Gastrocnemius medialis (tissue), 4 donors: ENCODE measurements at regions not wholly inside any gene's neighbourhood (a gene's known extent, or its start where the extent isn't known, plus 50 kb on each side); places are given as distances from the start of the nearest gene placed in this dataset.
A peak's percentile ranks its signal among the peaks of the same experiment; 100 is the strongest.

Source experiments
- ATAC-seq, 2 donors: fragments of 150-250 bp; one replicate each; pipeline ENCODE4 v1.9.1; 2016
- DNase-seq, 2 donors: peaks; one replicate each; pipeline ENCODE4 v3.0.0-alpha.2; 2019
- H3K27ac ChIP-seq, 4 donors: fragments of 200-600 bp; sonication (generic); 1 replicate in 1 of 4; 2 replicates in 3 of 4; pipeline ENCODE4 v1.5.1; 2016 to 2018; ENCODE audit warnings: mild to moderate bottlenecking in 2 of 4, moderate library complexity in 1 of 4
- H3K27me3 ChIP-seq, 3 donors: fragments of 200-600 bp; sonication (generic) in 2 of 3; 1 replicate in 1 of 3; 2 replicates in 2 of 3; pipeline versions ENCODE4 v1.5.1 to v1.6.0; 2016 to 2019; ENCODE audit warnings: mild to moderate bottlenecking in 1 of 3, moderate library complexity in 1 of 3
- H3K36me3 ChIP-seq, 2 donors: fragments of 200-600 bp; sonication (generic) in 1 of 2; one replicate each; pipeline ENCODE4 v1.5.1; 2017 to 2018
- H3K4me1 ChIP-seq, 2 donors: fragments of 200-600 bp; sonication (generic) in 1 of 2; one replicate each; pipeline ENCODE4 v1.5.1; 2016 to 2017; ENCODE audit warnings: mild to moderate bottlenecking in 2 of 2
- H3K4me3 ChIP-seq, 4 donors: fragments of 200-600 bp; sonication (generic) in 3 of 4; 1 replicate in 1 of 4; 2 replicates in 3 of 4; pipeline ENCODE4 v1.5.1; 2016 to 2019; ENCODE audit warnings: mild to moderate bottlenecking in 2 of 4
- H3K9me3 ChIP-seq, 3 donors: fragments of 200-600 bp; sonication (generic) in 2 of 3; 1 replicate in 1 of 3; 2 replicates in 2 of 3; pipeline ENCODE4 v1.5.1; 2016 to 2019
- POLR2A ChIP-seq, 2 donors: fragments of 450-650 bp; IDR thresholded peaks; one replicate each; pipeline ENCODE4 v1.6.1; 2017; ENCODE audit warnings: antibody characterized with exemption in 2 of 2, mild to moderate bottlenecking in 2 of 2, moderate library complexity in 2 of 2
- in situ Hi-C, 4 donors: fragments of 200-750 bp; cut with MboI; loops; one replicate each; pipeline versions ENCODE4 v1.15.0 to v1.8.0; 2017; ENCODE audit warnings: low sequenced_read_pairs in 4 of 4
- intact Hi-C: fragments of 100-400 bp; cut with DNase I; formaldehyde crosslinking; loops from one replicate; pipeline ENCODE4 v1.15.1; 2023; ENCODE audit warnings: low total_unique reads
- TF ChIP-seq, protein P1 (sequence below), 5 experiments: fragments of 450-650 bp in 3 of 5; fragments of 200-600 bp in 2 of 5; sonication (generic) in 2 of 5; IDR thresholded peaks in 4 of 5; conservative IDR thresholded peaks in 1 of 5; 1 replicate in 4 of 5; 2 replicates in 1 of 5; pipeline ENCODE4 v1.5.1; 2016 to 2019; ENCODE audit warnings: antibody characterized with exemption in 5 of 5, mild to moderate bottlenecking in 3 of 5, moderate library complexity in 3 of 5

DNA sequence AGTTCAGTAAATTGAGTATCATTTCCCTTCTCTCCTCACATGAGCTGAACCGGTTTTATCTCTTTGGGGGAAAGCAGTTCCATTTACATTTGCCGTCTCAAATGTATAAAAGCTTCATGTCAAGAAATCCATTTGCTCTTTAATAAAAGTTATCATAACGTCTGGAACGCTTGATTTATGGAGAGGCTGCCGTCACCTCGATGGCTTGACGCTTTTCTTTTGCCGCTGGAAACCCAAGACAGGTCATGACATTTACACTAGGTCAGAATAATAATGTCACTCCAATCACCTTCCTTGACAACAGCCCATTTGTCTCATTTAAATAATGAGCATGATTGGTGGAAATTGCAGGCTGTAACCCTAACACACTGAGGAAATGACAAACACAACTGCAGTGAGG is 443.4 kb downstream of the IRX1 start:
- no peak for ATAC-seq
- Histone ChIP-seq H3K4me3 (no peak overlapping the region), H3K27ac (no peak overlapping the region), H3K4me1 (no peaks in the 10 kb centered on the region), H3K27me3 (no peaks in the 10 kb centered on the region), H3K36me3 (no peaks in the 10 kb centered on the region), H3K9me3 (no peaks in the 10 kb centered on the region)
- intact Hi-C loops (no loop called here), in situ Hi-C loops (no loop called here)
- DNase-seq = no peak
- no peak for TF ChIP-seq POLR2A (IDR thresholded peaks at IDR 0.05)
- TF ChIP-seq, protein P1, sequence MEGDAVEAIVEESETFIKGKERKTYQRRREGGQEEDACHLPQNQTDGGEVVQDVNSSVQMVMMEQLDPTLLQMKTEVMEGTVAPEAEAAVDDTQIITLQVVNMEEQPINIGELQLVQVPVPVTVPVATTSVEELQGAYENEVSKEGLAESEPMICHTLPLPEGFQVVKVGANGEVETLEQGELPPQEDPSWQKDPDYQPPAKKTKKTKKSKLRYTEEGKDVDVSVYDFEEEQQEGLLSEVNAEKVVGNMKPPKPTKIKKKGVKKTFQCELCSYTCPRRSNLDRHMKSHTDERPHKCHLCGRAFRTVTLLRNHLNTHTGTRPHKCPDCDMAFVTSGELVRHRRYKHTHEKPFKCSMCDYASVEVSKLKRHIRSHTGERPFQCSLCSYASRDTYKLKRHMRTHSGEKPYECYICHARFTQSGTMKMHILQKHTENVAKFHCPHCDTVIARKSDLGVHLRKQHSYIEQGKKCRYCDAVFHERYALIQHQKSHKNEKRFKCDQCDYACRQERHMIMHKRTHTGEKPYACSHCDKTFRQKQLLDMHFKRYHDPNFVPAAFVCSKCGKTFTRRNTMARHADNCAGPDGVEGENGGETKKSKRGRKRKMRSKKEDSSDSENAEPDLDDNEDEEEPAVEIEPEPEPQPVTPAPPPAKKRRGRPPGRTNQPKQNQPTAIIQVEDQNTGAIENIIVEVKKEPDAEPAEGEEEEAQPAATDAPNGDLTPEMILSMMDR (IDR thresholded peaks at IDR 0.05 in 4 of 5, conservative IDR thresholded peaks at IDR 0.05 in 1 of 5) = no peak

DNA sequence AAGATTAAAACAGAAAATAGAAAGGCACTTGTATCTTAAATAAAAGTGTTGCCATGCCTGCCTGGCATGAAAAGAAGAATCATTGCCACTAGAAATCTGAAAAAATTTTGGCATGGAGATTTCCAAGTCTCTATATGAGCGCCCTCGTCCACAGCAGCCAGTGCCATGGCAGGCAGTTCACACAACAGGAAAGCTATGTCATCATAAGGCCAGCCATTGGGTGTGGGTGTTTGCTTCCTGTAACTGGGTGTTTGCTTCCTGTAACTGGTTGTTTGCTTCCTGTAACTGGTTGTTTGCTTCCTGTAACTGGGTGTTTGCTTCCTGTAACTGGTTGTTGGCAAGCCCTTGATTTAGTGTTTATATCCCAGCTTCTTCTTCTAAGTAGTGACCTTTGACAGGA is 446.7 kb downstream of the IRX1 start:
- in situ Hi-C loops = no loop called here
- DNase-seq = no peak
- no peaks in the 10 kb centered on the region for H3K36me3 ChIP-seq
- no peaks in the 10 kb centered on the region for H3K27me3 ChIP-seq
- intact Hi-C loops = no loop called here
- no peaks in the 10 kb centered on the region for H3K4me1 ChIP-seq
- peak overlapping the region in 1 of 4 donors; percentile 2 for H3K27ac ChIP-seq
- TF ChIP-seq POLR2A (IDR thresholded peaks at IDR 0.05) = no peak
- TF ChIP-seq, protein P1 (IDR thresholded peaks at IDR 0.05 in 4 of 5, conservative IDR thresholded peaks at IDR 0.05 in 1 of 5) = no peak
- peak in 1 of 2 donors; percentile 33 for ATAC-seq
- H3K9me3 ChIP-seq = no peaks in the 10 kb centered on the region
- H3K4me3 ChIP-seq = no peak overlapping the region

DNA sequence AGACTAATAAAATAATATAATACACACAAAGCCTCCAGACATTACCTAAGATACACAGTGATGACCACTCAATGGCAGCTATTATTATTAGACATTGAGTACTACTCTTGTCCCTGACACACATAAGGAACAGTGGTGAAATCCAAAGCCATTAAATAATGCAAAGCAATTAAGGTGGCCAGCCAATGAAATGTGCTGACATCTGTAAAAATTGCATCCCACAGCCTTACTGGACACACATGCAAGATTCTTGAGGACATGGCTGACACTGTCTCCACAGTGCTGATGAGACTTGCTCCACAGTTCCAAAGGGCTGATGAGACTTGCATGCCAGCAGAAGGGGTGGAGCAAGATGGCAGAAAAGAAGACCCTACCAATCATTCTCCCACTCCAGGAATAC is 447.5 kb downstream of the IRX1 start:
- intact Hi-C loops (no loop called here), in situ Hi-C loops (no loop called here)
- Histone ChIP-seq H3K4me1 (no peaks in the 10 kb centered on the region), H3K36me3 (no peaks in the 10 kb centered on the region), H3K9me3 (no peaks in the 10 kb centered on the region), H3K27ac (no peak overlapping the region), H3K27me3 (no peaks in the 10 kb centered on the region), H3K4me3 (no peak overlapping the region)
- ATAC-seq = no peak
- no peak for DNase-seq
- no peak for TF ChIP-seq POLR2A (IDR thresholded peaks at IDR 0.05)
- TF ChIP-seq, protein P1 (IDR thresholded peaks at IDR 0.05 in 4 of 5, conservative IDR thresholded peaks at IDR 0.05 in 1 of 5) = no peak

DNA sequence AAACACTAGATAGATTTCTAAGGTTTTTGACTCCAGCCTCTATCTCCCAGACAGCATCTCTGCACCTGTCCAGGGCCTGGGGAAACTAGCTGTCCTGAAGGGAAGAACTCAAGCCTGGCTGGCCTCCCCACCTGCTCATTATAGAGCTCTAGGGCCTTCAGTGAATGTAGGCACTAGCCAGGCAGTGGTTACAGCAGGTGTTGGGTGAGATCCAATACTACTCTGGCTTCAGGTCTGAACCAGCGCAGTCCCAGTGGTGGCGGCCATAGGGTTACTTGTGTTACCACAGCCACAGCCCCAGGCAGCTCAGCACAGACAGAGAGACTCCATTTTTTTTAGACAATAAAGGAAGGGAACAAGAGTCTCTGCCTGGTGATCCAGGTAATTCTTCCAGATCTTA is 449.2 kb downstream of the IRX1 start:
- Histone ChIP-seq H3K4me1 (no peaks in the 10 kb centered on the region), H3K36me3 (no peaks in the 10 kb centered on the region), H3K9me3 (no peaks in the 10 kb centered on the region), H3K4me3 (no peak overlapping the region), H3K27me3 (no peaks in the 10 kb centered on the region), H3K27ac (no peak overlapping the region)
- DNase-seq (no peak), ATAC-seq (no peak)
- no peak for TF ChIP-seq POLR2A (IDR thresholded peaks at IDR 0.05)
- intact Hi-C loops (no loop called here), in situ Hi-C loops (no loop called here)

DNA sequence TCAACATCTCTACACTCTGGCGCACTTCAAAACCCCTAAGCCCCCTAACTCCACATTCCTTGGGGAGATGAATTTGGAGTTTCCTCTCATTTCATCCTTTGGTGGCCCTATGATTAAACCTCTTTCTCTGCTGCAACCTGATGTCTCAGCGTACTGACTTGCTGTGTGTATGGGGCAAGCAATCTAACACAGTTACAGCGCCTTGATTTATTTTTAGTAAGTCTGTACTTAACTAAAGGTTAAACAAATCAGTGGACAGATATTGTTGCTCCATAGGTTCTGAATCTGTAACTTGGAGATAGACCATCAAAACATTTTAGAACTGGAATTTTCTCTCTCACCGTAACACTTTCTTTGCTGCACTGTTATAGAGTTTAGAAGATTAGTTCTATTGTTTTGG is 452.8 kb downstream of the IRX1 start:
- ATAC-seq = no peak
- in situ Hi-C loops (no loop called here), intact Hi-C loops (no loop called here)
- Histone ChIP-seq H3K36me3 (no peaks in the 10 kb centered on the region), H3K27me3 (no peaks in the 10 kb centered on the region), H3K4me3 (no peak overlapping the region), H3K27ac (no peak overlapping the region), H3K4me1 (no peaks in the 10 kb centered on the region), H3K9me3 (no peaks in the 10 kb centered on the region)
- TF ChIP-seq, protein P1 (IDR thresholded peaks at IDR 0.05 in 4 of 5, conservative IDR thresholded peaks at IDR 0.05 in 1 of 5) = no peak
- TF ChIP-seq POLR2A (IDR thresholded peaks at IDR 0.05) = no peak
- no peak for DNase-seq
